SK-N-SH treated with all-trans-retinoic acid at 6 μM for 48 hours (cell line): ENCODE measurements at regions not wholly inside any gene's neighbourhood (a gene's known extent, or its start where the extent isn't known, plus 50 kb on each side); places are given as distances from the start of the nearest gene placed in this dataset.

Experiments
- POU6F1 ChIP-seq: fragments of 250-450 bp; sonication (Bioruptor Pico); IDR thresholded peaks from 2 replicates; pipeline ENCODE4 v1.8.0; 2021; ENCODE audit warnings: low read depth, mild to moderate bottlenecking, moderate library complexity, borderline replicate concordance
- TCF4 ChIP-seq: fragments of 250-450 bp; sonication (Bioruptor Pico); IDR thresholded peaks from 2 replicates; pipeline ENCODE4 v1.8.0; 2021; ENCODE audit warnings: mild to moderate bottlenecking, moderate library complexity, borderline replicate concordance
- ZC3H10 ChIP-seq: fragments of 250-450 bp; sonication (Bioruptor Pico); IDR thresholded peaks from 2 replicates; pipeline ENCODE4 v1.5.1; 2021; ENCODE audit warnings: mild to moderate bottlenecking, moderate library complexity

GRCh38 chr16:48972236-48972635 lies 309.4 kb downstream of the CBLN1 start:
- TF ChIP-seq TCF4 = no peak
- no peak for TF ChIP-seq POU6F1
- no peak for TF ChIP-seq ZC3H10 (CRISPR knock-in tag)
